Adrenal gland (tissue), 5 donors: ENCODE measurements at regions not wholly inside any gene's neighbourhood (a gene's known extent, or its start where the extent isn't known, plus 50 kb on each side); places are given as distances from the start of the nearest gene placed in this dataset.

Source experiments
- CTCF ChIP-seq, 6 experiments: fragments of 450-650 bp in 4 of 6; fragments of 200-600 bp in 2 of 6; sonication (generic) in 1 of 6; IDR thresholded peaks; 1 replicate in 5 of 6; 2 replicates in 1 of 6; pipeline versions ENCODE4 v1.5.1 to v1.8.0; 2016 to 2021; ENCODE audit warnings: antibody characterized with exemption in 6 of 6, mild to moderate bottlenecking in 2 of 6, moderate library complexity in 1 of 6
- POLR2A ChIP-seq, 2 donors: fragments of 450-650 bp; IDR thresholded peaks; one replicate each; pipeline ENCODE4 v1.6.1; 2017; ENCODE audit warnings: antibody characterized with exemption in 2 of 2, mild to moderate bottlenecking in 2 of 2, moderate library complexity in 1 of 2
- donor health status: DM: no; HTN: no; CAD: no.

GRCh38 chr2:156221703-156222102, 110.8 kb downstream of the NR4A2 start:
- no peak for TF ChIP-seq CTCF (IDR thresholded peaks at IDR 0.05)
- no peak for TF ChIP-seq POLR2A (IDR thresholded peaks at IDR 0.05)
